ENCODE measurements at regions not wholly inside any gene's neighbourhood (a gene's known extent, or its start where the extent isn't known, plus 50 kb on each side); places are given as distances from the start of the nearest gene placed in this dataset.

DNA sequence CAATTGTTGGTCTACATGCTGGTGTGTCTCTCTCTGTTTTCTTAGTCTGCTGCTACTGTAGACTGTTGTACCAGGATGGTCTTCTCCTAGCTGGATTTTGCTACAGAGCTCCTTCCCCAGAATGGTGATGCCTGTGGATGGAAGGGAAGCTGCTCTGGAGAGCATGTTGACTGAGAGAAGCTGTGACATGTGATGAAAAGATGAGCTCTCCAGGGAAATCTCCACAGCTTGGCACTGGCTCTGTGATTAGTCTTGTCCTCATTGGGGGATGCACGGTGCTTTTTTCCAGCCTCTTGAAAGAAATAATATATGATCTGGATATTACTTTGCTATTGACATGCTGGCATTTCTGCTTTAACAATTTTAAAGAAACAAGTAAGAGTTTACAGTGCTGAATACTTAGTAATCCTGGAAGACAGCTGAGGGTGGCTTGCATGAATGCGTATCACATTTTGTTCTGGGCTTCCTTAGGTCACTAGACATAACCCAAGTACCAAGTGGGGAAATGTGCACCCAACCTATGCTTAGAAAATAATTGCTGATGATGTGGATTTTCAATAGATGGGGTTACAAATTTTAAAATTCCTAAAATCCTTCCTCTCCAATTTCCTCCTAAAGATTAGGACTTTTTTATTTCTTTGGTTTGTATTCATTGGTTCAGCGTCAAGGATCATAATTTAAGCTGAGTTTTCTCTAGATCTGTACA lies 849.7 kb downstream of the KCNMA1 start:
- no peak for DNase-seq
- H3K4me2 ChIP-seq (ENCODE audit: low read length) = no peak overlapping the region
- H3K36me3 ChIP-seq (ENCODE audit: low read depth, low read length) = no peaks in the 10 kb centered on the region
- POLR2A ChIA-PET (ENCODE audit: unreplicated experiment) = no interaction called here
- H3K4me3 ChIP-seq (ENCODE audit: low read length) = no peak overlapping the region
- CTCF ChIA-PET = no interaction called here
- no peak overlapping the region for H2AFZ ChIP-seq (ENCODE audit: low read length)
- H3K9ac ChIP-seq (ENCODE audit: low read length) = no peak overlapping the region
- intact Hi-C loops (cut with micrococcal nuclease) = no loop called here
- peaks cover 50% of the 10 kb centered on the region for H3K27me3 ChIP-seq (ENCODE audit: low read length)
- TF ChIP-seq EZH2phosphoT487 (IDR thresholded peaks at IDR 0.05; ENCODE audit: borderline replicate concordance, low read length) = no peak
- TF ChIP-seq EZH2 (IDR thresholded peaks at IDR 0.05; ENCODE audit: low read length, unreplicated experiment) = no peak
- TF ChIP-seq, protein P1, sequence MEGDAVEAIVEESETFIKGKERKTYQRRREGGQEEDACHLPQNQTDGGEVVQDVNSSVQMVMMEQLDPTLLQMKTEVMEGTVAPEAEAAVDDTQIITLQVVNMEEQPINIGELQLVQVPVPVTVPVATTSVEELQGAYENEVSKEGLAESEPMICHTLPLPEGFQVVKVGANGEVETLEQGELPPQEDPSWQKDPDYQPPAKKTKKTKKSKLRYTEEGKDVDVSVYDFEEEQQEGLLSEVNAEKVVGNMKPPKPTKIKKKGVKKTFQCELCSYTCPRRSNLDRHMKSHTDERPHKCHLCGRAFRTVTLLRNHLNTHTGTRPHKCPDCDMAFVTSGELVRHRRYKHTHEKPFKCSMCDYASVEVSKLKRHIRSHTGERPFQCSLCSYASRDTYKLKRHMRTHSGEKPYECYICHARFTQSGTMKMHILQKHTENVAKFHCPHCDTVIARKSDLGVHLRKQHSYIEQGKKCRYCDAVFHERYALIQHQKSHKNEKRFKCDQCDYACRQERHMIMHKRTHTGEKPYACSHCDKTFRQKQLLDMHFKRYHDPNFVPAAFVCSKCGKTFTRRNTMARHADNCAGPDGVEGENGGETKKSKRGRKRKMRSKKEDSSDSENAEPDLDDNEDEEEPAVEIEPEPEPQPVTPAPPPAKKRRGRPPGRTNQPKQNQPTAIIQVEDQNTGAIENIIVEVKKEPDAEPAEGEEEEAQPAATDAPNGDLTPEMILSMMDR (conservative IDR thresholded peaks at IDR 0.05; ENCODE audit: low read depth, low read length) = no peak
- no peaks in the 10 kb centered on the region for H3K79me2 ChIP-seq (ENCODE audit: low read length)
- H3K9me3 ChIP-seq (ENCODE audit: low read length) = no peaks in the 10 kb centered on the region
- H3K4me1 ChIP-seq (ENCODE audit: insufficient read depth, low read length) = no peaks in the 10 kb centered on the region
- no peak; the same call in 1 of the 2 replicates for ATAC-seq
- no peaks in the 10 kb centered on the region for H3F3A ChIP-seq (ENCODE audit: low read length, unreplicated experiment)
- BruUV-seq (replicated peaks) = no TSS peak
- no peak overlapping the region for H3K27ac ChIP-seq (ENCODE audit: low read length)
- H4K20me1 ChIP-seq (ENCODE audit: low read length) = no peaks in the 10 kb centered on the region
- H3K9me2 ChIP-seq (replicated peaks; ENCODE audit: low read length) = no peaks in the 10 kb centered on the region

DNA sequence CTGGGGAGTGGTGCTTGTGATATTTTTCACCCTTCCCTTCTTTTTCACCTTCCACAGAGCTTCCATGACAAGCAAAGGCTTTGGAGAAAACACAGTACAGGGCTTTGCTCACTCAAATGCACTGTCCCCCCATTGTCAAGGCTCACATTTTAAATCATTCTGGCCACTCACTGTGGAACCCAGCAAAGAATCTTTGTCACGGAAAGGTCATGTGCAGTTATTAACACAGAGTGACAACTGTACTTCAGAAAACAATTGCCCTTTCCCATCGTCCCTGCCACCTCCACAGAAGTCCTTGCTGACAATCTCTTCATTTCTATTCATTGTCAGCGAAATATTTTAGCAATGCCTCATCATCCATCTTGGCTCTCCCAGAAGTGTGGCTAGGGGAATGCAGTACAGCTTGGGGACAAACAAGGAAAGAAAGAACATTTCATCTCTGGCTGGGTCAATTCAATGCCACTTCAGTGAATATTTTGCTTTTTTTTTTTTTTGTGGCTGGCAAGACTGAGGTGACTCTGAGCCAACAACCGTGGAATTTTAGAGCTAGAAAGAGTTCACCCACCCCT lies 851.0 kb downstream of the KCNMA1 start:
- TF ChIP-seq, protein P1 (conservative IDR thresholded peaks at IDR 0.05; ENCODE audit: low read depth, low read length) = no peak
- TF ChIP-seq EZH2phosphoT487 (IDR thresholded peaks at IDR 0.05; ENCODE audit: borderline replicate concordance, low read length) (no peak), EZH2 (IDR thresholded peaks at IDR 0.05; ENCODE audit: low read length, unreplicated experiment) (no peak)
- H3K4me2 ChIP-seq (ENCODE audit: low read length) = no peak overlapping the region
- H3K27me3 ChIP-seq (ENCODE audit: low read length) = peaks cover 47% of the 10 kb centered on the region
- H3K9me3 ChIP-seq (ENCODE audit: low read length) = no peaks in the 10 kb centered on the region
- no peaks in the 10 kb centered on the region for H4K20me1 ChIP-seq (ENCODE audit: low read length)
- no peaks in the 10 kb centered on the region for H3K9me2 ChIP-seq (replicated peaks; ENCODE audit: low read length)
- H2AFZ ChIP-seq (ENCODE audit: low read length) = no peak overlapping the region
- CTCF ChIA-PET = interaction anchor here (0.7 kb wide), 1 partner anchor 17 kb away, joined by 6 read pairs; no protein-coding TSS in a partner anchor
- POLR2A ChIA-PET (ENCODE audit: unreplicated experiment) = no interaction called here
- H3K4me3 ChIP-seq (ENCODE audit: low read length) = no peak overlapping the region
- intact Hi-C loops (cut with micrococcal nuclease) = no loop called here
- no peaks in the 10 kb centered on the region for H3F3A ChIP-seq (ENCODE audit: low read length, unreplicated experiment)
- H3K9ac ChIP-seq (ENCODE audit: low read length) = no peak overlapping the region
- H3K4me1 ChIP-seq (ENCODE audit: insufficient read depth, low read length) = no peaks in the 10 kb centered on the region
- no TSS peak for BruUV-seq (replicated peaks)
- no peaks in the 10 kb centered on the region for H3K79me2 ChIP-seq (ENCODE audit: low read length)
- H3K36me3 ChIP-seq (ENCODE audit: low read depth, low read length) = no peaks in the 10 kb centered on the region
- H3K27ac ChIP-seq (ENCODE audit: low read length) = no peak overlapping the region
- ATAC-seq (no peak), DNase-seq (peak; percentile 58)

DNA sequence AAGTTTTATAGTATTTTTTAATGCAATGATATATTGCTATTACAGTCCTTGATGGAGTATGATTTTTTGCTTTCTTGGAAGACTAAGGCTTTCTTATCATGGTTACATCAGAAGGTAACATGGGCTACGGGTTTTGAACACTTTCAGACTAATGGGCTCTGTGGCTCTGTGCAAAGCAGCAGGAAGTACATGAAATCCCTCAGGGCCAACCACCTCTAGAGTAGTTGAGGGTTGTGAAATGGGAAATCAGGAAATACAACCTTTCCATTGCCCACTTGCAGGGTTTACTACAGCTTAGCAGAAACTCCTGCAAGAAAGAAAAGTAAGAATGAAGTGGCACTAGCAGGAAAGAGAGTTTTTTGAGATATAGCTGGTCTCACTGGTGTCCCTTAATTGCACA lies 853.5 kb downstream of the KCNMA1 start:
- DNase-seq (no peak), ATAC-seq (no peak)
- no peaks in the 10 kb centered on the region for H3K4me1 ChIP-seq (ENCODE audit: insufficient read depth, low read length)
- no peak overlapping the region for H2AFZ ChIP-seq (ENCODE audit: low read length)
- H3K27me3 ChIP-seq (ENCODE audit: low read length) = peaks cover 54% of the 10 kb centered on the region
- H3K4me3 ChIP-seq (ENCODE audit: low read length) = no peak overlapping the region
- intact Hi-C loops (cut with micrococcal nuclease) = no loop called here
- H3K9me2 ChIP-seq (replicated peaks; ENCODE audit: low read length) = no peaks in the 10 kb centered on the region
- no peaks in the 10 kb centered on the region for H4K20me1 ChIP-seq (ENCODE audit: low read length)
- POLR2A ChIA-PET (ENCODE audit: unreplicated experiment) = no interaction called here
- H3K9ac ChIP-seq (ENCODE audit: low read length) = no peak overlapping the region
- no peak overlapping the region for H3K4me2 ChIP-seq (ENCODE audit: low read length)
- no peaks in the 10 kb centered on the region for H3F3A ChIP-seq (ENCODE audit: low read length, unreplicated experiment)
- no TSS peak for BruUV-seq (replicated peaks)
- H3K36me3 ChIP-seq (ENCODE audit: low read depth, low read length) = no peaks in the 10 kb centered on the region
- no peak overlapping the region for H3K27ac ChIP-seq (ENCODE audit: low read length)
- CTCF ChIA-PET = no interaction called here
- H3K9me3 ChIP-seq (ENCODE audit: low read length) = no peaks in the 10 kb centered on the region
- H3K79me2 ChIP-seq (ENCODE audit: low read length) = no peaks in the 10 kb centered on the region
- TF ChIP-seq EZH2 (IDR thresholded peaks at IDR 0.05; ENCODE audit: low read length, unreplicated experiment) (no peak), EZH2phosphoT487 (IDR thresholded peaks at IDR 0.05; ENCODE audit: borderline replicate concordance, low read length) (no peak)
- TF ChIP-seq, protein P1 (conservative IDR thresholded peaks at IDR 0.05; ENCODE audit: low read depth, low read length) = no peak
